ENCODE measurements at regions not wholly inside any gene's neighbourhood (a gene's known extent, or its start where the extent isn't known, plus 50 kb on each side); places are given as distances from the start of the nearest gene placed in this dataset.
"Not testable (repeated sequence)": the region's sequence is repeated elsewhere in the genome, so short reads cannot be mapped to it uniquely, and the experiment has no call there.

GRCh38 chr2:126276268-126276667 is 379.7 kb upstream of the GYPC start:
- H3K9me3 Mint-ChIP-seq; H3K4me1 ChIP-seq (ENCODE audit: control insufficient read depth in 1 of 2, extremely low read depth in 1 of 2, insufficient read depth in 2 of 2, low read length in 2 of 2); H3K27ac ChIP-seq (ENCODE audit: low read length); ATAC-seq (replicated peaks in 1 of 4); H3K27me3 ChIP-seq (replicated peaks in 1 of 2; ENCODE audit: control insufficient read depth in 2 of 2, extremely low read depth in 1 of 2, insufficient read depth in 2 of 2, low read length in 1 of 2); H3K36me3 Mint-ChIP-seq; H3K36me3 ChIP-seq (ENCODE audit: control insufficient read depth in 2 of 2, extremely low read depth in 1 of 2, insufficient read depth in 1 of 2, low read length in 1 of 2); POLR2A ChIA-PET; H3K4me1 Mint-ChIP-seq; H3K4me3 ChIP-seq (ENCODE audit: control insufficient read depth in 1 of 2, extremely low read depth in 1 of 2, low read length in 1 of 2); H3K4me3 Mint-ChIP-seq; H3K27ac Mint-ChIP-seq; DNase-seq; H3K9me3 ChIP-seq; CTCF ChIA-PET: not testable (repeated sequence)
- H3K27me3 Mint-ChIP-seq = peaks cover 3 to 13% of the 10 kb centered on the region in 2 donors

GRCh38 chr2:126288362-126288761 is 367.6 kb upstream of the GYPC start:
- no peak for DNase-seq
- H3K9me3 ChIP-seq = no peaks in the 10 kb centered on the region
- H3K4me3 ChIP-seq (ENCODE audit: control insufficient read depth in 1 of 2, extremely low read depth in 1 of 2, low read length in 1 of 2) = no peak overlapping the region
- no CpG with 5 or more reads among the region's 1 CpG for WGBS (ENCODE audit: insufficient coverage)
- POLR2A ChIA-PET = no interaction called here
- H3K4me1 ChIP-seq (ENCODE audit: control insufficient read depth in 1 of 2, extremely low read depth in 1 of 2, insufficient read depth in 2 of 2, low read length in 2 of 2) = no peaks in the 10 kb centered on the region
- H3K27me3 ChIP-seq (replicated peaks in 1 of 2; ENCODE audit: control insufficient read depth in 2 of 2, extremely low read depth in 1 of 2, insufficient read depth in 2 of 2, low read length in 1 of 2) = no peaks in the 10 kb centered on the region
- H3K27ac ChIP-seq (ENCODE audit: low read length) = no peak overlapping the region
- H3K27ac Mint-ChIP-seq = no peak overlapping the region
- H3K4me3 Mint-ChIP-seq = no peak overlapping the region
- CTCF ChIA-PET = no interaction called here
- H3K36me3 ChIP-seq (ENCODE audit: control insufficient read depth in 2 of 2, extremely low read depth in 1 of 2, insufficient read depth in 1 of 2, low read length in 1 of 2) = no peaks in the 10 kb centered on the region
- peaks cover 7 to 14% of the 10 kb centered on the region in 2 donors for H3K27me3 Mint-ChIP-seq
- ATAC-seq (replicated peaks in 1 of 4) = no peak
- H3K36me3 Mint-ChIP-seq = no peaks in the 10 kb centered on the region
- H3K4me1 Mint-ChIP-seq = no peaks in the 10 kb centered on the region
- H3K9me3 Mint-ChIP-seq = peaks cover 0 to 2% (median 0%) of the 10 kb centered on the region in 3 donors

GRCh38 chr2:126293962-126294361 is 362.0 kb upstream of the GYPC start:
- H3K36me3 Mint-ChIP-seq; H3K27ac ChIP-seq (ENCODE audit: low read length); POLR2A ChIA-PET; H3K27ac Mint-ChIP-seq; H3K36me3 ChIP-seq (ENCODE audit: control insufficient read depth in 2 of 2, extremely low read depth in 1 of 2, insufficient read depth in 1 of 2, low read length in 1 of 2); H3K4me3 ChIP-seq (ENCODE audit: control insufficient read depth in 1 of 2, extremely low read depth in 1 of 2, low read length in 1 of 2); DNase-seq; H3K9me3 ChIP-seq; H3K4me1 Mint-ChIP-seq; H3K4me3 Mint-ChIP-seq; ATAC-seq (replicated peaks in 1 of 4); H3K9me3 Mint-ChIP-seq; CTCF ChIA-PET; H3K4me1 ChIP-seq (ENCODE audit: control insufficient read depth in 1 of 2, extremely low read depth in 1 of 2, insufficient read depth in 2 of 2, low read length in 2 of 2); H3K27me3 ChIP-seq (replicated peaks in 1 of 2; ENCODE audit: control insufficient read depth in 2 of 2, extremely low read depth in 1 of 2, insufficient read depth in 2 of 2, low read length in 1 of 2); H3K27me3 Mint-ChIP-seq: not testable (repeated sequence)
- WGBS (ENCODE audit: insufficient coverage) = no CpG with 5 or more reads among the region's 1 CpG

- no peak overlapping the region for H3K4me3 Mint-ChIP-seq
These were observed 356.4 kb upstream of the GYPC start for GRCh38 chr2:126299469-126299976.

GRCh38 chr2:126300348-126300747 is 355.6 kb upstream of the GYPC start:
- CTCF ChIA-PET = no interaction called here

More at GRCh38 chr2:126299469-126299976, 356.4 kb upstream of the GYPC start:
- ATAC-seq (replicated peaks in 1 of 4) (no peak), DNase-seq (no peak)
- Histone ChIP-seq H3K4me1 (ENCODE audit: control insufficient read depth in 1 of 2, extremely low read depth in 1 of 2, insufficient read depth in 2 of 2, low read length in 2 of 2) (no peaks in the 10 kb centered on the region), H3K27me3 (replicated peaks in 1 of 2; ENCODE audit: control insufficient read depth in 2 of 2, extremely low read depth in 1 of 2, insufficient read depth in 2 of 2, low read length in 1 of 2) (no peaks in the 10 kb centered on the region), H3K27ac (ENCODE audit: low read length) (no peak overlapping the region), H3K36me3 (ENCODE audit: control insufficient read depth in 2 of 2, extremely low read depth in 1 of 2, insufficient read depth in 1 of 2, low read length in 1 of 2) (no peaks in the 10 kb centered on the region), H3K9me3 (no peaks in the 10 kb centered on the region), H3K4me3 (ENCODE audit: control insufficient read depth in 1 of 2, extremely low read depth in 1 of 2, low read length in 1 of 2) (no peak overlapping the region)
- no peak overlapping the region for H3K27ac Mint-ChIP-seq
- ChIA-PET CTCF (no interaction called here), POLR2A (no interaction called here)
- H3K36me3 Mint-ChIP-seq = no peaks in the 10 kb centered on the region
- H3K9me3 Mint-ChIP-seq = no peaks in the 10 kb centered on the region
- WGBS (ENCODE audit: insufficient coverage) = no CpG with 5 or more reads among the region's 2 CpGs
- peaks cover 2 to 4% of the 10 kb centered on the region in 2 donors for H3K27me3 Mint-ChIP-seq
- H3K4me1 Mint-ChIP-seq = no peaks in the 10 kb centered on the region

GRCh38 chr2:126302043-126302442 is 353.9 kb upstream of the GYPC start:
- H3K4me1 ChIP-seq (ENCODE audit: control insufficient read depth in 1 of 2, extremely low read depth in 1 of 2, insufficient read depth in 2 of 2, low read length in 2 of 2) = no peaks in the 10 kb centered on the region
- CTCF ChIA-PET = no interaction called here
- no peak overlapping the region for H3K27ac Mint-ChIP-seq
- POLR2A ChIA-PET = no interaction called here
- H3K27me3 Mint-ChIP-seq = peaks cover 2 to 4% of the 10 kb centered on the region in 2 donors
- H3K4me3 Mint-ChIP-seq = no peak overlapping the region
- no peaks in the 10 kb centered on the region for H3K27me3 ChIP-seq (replicated peaks in 1 of 2; ENCODE audit: control insufficient read depth in 2 of 2, extremely low read depth in 1 of 2, insufficient read depth in 2 of 2, low read length in 1 of 2)
- H3K9me3 ChIP-seq = no peaks in the 10 kb centered on the region
- H3K36me3 ChIP-seq (ENCODE audit: control insufficient read depth in 2 of 2, extremely low read depth in 1 of 2, insufficient read depth in 1 of 2, low read length in 1 of 2) = no peaks in the 10 kb centered on the region
- no peaks in the 10 kb centered on the region for H3K4me1 Mint-ChIP-seq
- H3K27ac ChIP-seq (ENCODE audit: low read length) = no peak overlapping the region
- H3K4me3 ChIP-seq (ENCODE audit: control insufficient read depth in 1 of 2, extremely low read depth in 1 of 2, low read length in 1 of 2) = no peak overlapping the region
- WGBS (ENCODE audit: insufficient coverage) = no CpG with 5 or more reads among the region's 3 CpGs
- H3K36me3 Mint-ChIP-seq = no peaks in the 10 kb centered on the region
- no peaks in the 10 kb centered on the region for H3K9me3 Mint-ChIP-seq
- ATAC-seq (replicated peaks in 1 of 4) = no peak
- DNase-seq = no peak

More at GRCh38 chr2:126300348-126300747, 355.6 kb upstream of the GYPC start:
- Mint-ChIP-seq H3K4me3 (no peak overlapping the region), H3K9me3 (no peaks in the 10 kb centered on the region), H3K4me1 (no peaks in the 10 kb centered on the region), H3K27ac (no peak overlapping the region), H3K27me3 (peaks cover 2 to 4% of the 10 kb centered on the region in 2 donors), H3K36me3 (no peaks in the 10 kb centered on the region)
- Histone ChIP-seq H3K4me3 (ENCODE audit: control insufficient read depth in 1 of 2, extremely low read depth in 1 of 2, low read length in 1 of 2) (no peak overlapping the region), H3K9me3 (no peaks in the 10 kb centered on the region), H3K36me3 (ENCODE audit: control insufficient read depth in 2 of 2, extremely low read depth in 1 of 2, insufficient read depth in 1 of 2, low read length in 1 of 2) (no peaks in the 10 kb centered on the region), H3K27me3 (replicated peaks in 1 of 2; ENCODE audit: control insufficient read depth in 2 of 2, extremely low read depth in 1 of 2, insufficient read depth in 2 of 2, low read length in 1 of 2) (no peaks in the 10 kb centered on the region), H3K4me1 (ENCODE audit: control insufficient read depth in 1 of 2, extremely low read depth in 1 of 2, insufficient read depth in 2 of 2, low read length in 2 of 2) (no peaks in the 10 kb centered on the region), H3K27ac (ENCODE audit: low read length) (no peak overlapping the region)
- no peak for DNase-seq
- POLR2A ChIA-PET = no interaction called here
- WGBS (ENCODE audit: insufficient coverage) = no CpG with 5 or more reads among the region's 1 CpG
- ATAC-seq (replicated peaks in 1 of 4) = no peak

- Histone ChIP-seq H3K36me3 (ENCODE audit: control insufficient read depth in 2 of 2, extremely low read depth in 1 of 2, insufficient read depth in 1 of 2, low read length in 1 of 2) (no peaks in the 10 kb centered on the region), H3K4me3 (ENCODE audit: control insufficient read depth in 1 of 2, extremely low read depth in 1 of 2, low read length in 1 of 2) (no peak overlapping the region), H3K27me3 (replicated peaks in 1 of 2; ENCODE audit: control insufficient read depth in 2 of 2, extremely low read depth in 1 of 2, insufficient read depth in 2 of 2, low read length in 1 of 2) (peaks cover 0 to 2% of the 10 kb centered on the region in 2 experiments), H3K4me1 (ENCODE audit: control insufficient read depth in 1 of 2, extremely low read depth in 1 of 2, insufficient read depth in 2 of 2, low read length in 2 of 2) (no peaks in the 10 kb centered on the region), H3K27ac (ENCODE audit: low read length) (no peak overlapping the region), H3K9me3 (no peaks in the 10 kb centered on the region)
- 100% methylated on average over 1 of the region's 5 CpGs for WGBS (ENCODE audit: insufficient coverage)
- Mint-ChIP-seq H3K27me3 (peaks cover 2 to 4% of the 10 kb centered on the region in 2 donors), H3K4me1 (no peaks in the 10 kb centered on the region), H3K27ac (no peak overlapping the region), H3K9me3 (no peaks in the 10 kb centered on the region), H3K36me3 (no peaks in the 10 kb centered on the region), H3K4me3 (no peak overlapping the region)
- ChIA-PET POLR2A (no interaction called here), CTCF (no interaction called here)
- ATAC-seq (replicated peaks in 1 of 4) (no peak), DNase-seq (no peak)
These were observed 352.8 kb upstream of the GYPC start for GRCh38 chr2:126303113-126303512.
